ENCODE measurements at regions not wholly inside any gene's neighbourhood (a gene's known extent, or its start where the extent isn't known, plus 50 kb on each side); places are given as distances from the start of the nearest gene placed in this dataset.

- TF ChIP-seq CTCF (conservative IDR thresholded peaks at IDR 0.05; ENCODE audit: low read length) (no peak), EZH2phosphoT487 (IDR thresholded peaks at IDR 0.05; ENCODE audit: borderline replicate concordance, low read depth, low read length) (no peak)
Observed at GRCh38 chr20:11745145-11745544, 172.5 kb upstream of the BTBD3 start.
